Epithelial cell of esophagus (primary cell): ENCODE measurements at regions not wholly inside any gene's neighbourhood (a gene's known extent, or its start where the extent isn't known, plus 50 kb on each side); places are given as distances from the start of the nearest gene placed in this dataset.

ENCODE experiments used
- DNase-seq: peaks from one replicate; pipeline ENCODE4 v3.0.0; 2010; ENCODE audit warnings: low read depth
- H3K4me3 ChIP-seq: 2 replicates; pipeline ENCODE4 v1.5.1; 2011; ENCODE audit warnings: mild to moderate bottlenecking, low read length, control low read depth
- TF ChIP-seq, protein P1 (sequence below): IDR thresholded peaks from 2 replicates; pipeline ENCODE4 v1.5.1; 2011; ENCODE audit warnings: low read depth, mild to moderate bottlenecking, low read length, control low read depth, inconsistent platforms; ENCODE audit not compliant: insufficient read depth; ENCODE audit errors: missing control alignments

DNA sequence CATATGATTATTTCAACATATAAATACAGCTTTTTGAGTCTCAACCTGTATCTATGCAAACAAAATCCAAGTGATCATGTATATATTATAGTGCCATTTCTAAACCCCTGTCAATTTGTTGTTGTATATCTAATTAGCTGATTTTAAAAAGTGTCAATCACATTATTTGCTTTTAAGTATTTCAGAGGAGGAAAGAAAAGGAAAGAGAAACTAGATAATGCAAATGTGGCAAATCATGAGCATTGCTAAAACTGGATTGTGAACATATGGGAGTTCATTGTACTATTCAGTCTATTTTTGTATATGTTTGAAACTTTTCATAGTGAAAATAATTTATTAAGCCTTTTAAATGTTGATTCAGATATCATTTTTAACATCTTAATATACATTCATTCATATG is 190.7 kb downstream of the ZIC4 start:
- no peak for DNase-seq
- TF ChIP-seq, protein P1, sequence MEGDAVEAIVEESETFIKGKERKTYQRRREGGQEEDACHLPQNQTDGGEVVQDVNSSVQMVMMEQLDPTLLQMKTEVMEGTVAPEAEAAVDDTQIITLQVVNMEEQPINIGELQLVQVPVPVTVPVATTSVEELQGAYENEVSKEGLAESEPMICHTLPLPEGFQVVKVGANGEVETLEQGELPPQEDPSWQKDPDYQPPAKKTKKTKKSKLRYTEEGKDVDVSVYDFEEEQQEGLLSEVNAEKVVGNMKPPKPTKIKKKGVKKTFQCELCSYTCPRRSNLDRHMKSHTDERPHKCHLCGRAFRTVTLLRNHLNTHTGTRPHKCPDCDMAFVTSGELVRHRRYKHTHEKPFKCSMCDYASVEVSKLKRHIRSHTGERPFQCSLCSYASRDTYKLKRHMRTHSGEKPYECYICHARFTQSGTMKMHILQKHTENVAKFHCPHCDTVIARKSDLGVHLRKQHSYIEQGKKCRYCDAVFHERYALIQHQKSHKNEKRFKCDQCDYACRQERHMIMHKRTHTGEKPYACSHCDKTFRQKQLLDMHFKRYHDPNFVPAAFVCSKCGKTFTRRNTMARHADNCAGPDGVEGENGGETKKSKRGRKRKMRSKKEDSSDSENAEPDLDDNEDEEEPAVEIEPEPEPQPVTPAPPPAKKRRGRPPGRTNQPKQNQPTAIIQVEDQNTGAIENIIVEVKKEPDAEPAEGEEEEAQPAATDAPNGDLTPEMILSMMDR = no peak
- H3K4me3 ChIP-seq = no peak overlapping the region

DNA sequence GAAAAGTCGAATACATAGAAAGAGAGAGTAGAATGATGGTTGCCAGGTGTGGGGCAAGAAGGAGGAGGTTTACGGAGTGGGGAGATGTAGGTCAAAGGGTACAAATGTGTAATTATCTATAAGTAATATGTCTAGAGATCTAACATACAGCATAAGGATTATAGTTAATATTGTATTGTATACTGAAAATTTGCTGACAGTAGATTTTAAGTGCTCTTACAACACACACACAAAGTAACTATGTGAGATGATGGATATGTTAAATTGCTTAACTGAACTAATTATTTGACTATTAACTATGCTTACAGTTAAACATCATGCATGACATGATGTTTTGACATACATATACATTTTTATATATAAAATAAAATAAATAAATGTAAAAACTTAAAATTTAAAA is 192.7 kb downstream of the ZIC4 start:
- no peak overlapping the region for H3K4me3 ChIP-seq
- TF ChIP-seq, protein P1 = no peak
- no peak for DNase-seq

- no peak overlapping the region for H3K4me3 ChIP-seq
- no peak for DNase-seq
- TF ChIP-seq, protein P1 = no peak
These were observed 195.7 kb downstream of the ZIC4 start for GRCh38 chr3:147210676-147211075.

- no peak for DNase-seq
These were observed 205.3 kb downstream of the ZIC4 start for GRCh38 chr3:147201086-147201485.

GRCh38 chr3:147200545-147200944 is 205.8 kb downstream of the ZIC4 start:
- no peak overlapping the region for H3K4me3 ChIP-seq
- no peak for DNase-seq
- TF ChIP-seq, protein P1 = no peak

More at GRCh38 chr3:147201086-147201485, 205.3 kb downstream of the ZIC4 start:
- no peak overlapping the region for H3K4me3 ChIP-seq
- TF ChIP-seq, protein P1 = no peak

DNA sequence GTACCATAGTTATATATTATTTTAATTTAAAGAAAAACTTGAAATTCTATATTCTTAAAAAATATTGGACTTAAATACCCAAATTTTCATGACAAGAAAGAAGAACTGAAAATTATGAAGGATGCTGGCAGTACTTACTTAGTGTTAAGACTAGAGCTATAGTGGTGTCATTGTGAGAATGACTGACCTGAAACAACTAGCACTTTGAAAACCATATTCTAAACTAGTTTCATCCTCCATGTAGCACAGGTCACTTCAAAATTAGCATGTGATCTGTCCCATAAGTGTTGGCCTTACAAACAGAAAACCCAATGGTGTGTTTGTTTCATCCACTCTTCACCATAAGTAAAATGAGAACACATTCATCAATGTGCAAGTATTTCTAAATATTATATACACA is 208.6 kb downstream of the ZIC4 start:
- DNase-seq = no peak
- TF ChIP-seq, protein P1 = no peak
- H3K4me3 ChIP-seq = no peak overlapping the region

GRCh38 chr3:147195887-147196286 is 210.5 kb downstream of the ZIC4 start:
- DNase-seq = no peak
- no peak overlapping the region for H3K4me3 ChIP-seq
- TF ChIP-seq, protein P1 = no peak
